Keratinocyte (primary cell): ENCODE measurements at regions not wholly inside any gene's neighbourhood (a gene's known extent, or its start where the extent isn't known, plus 50 kb on each side); places are given as distances from the start of the nearest gene placed in this dataset.

Experiments used
- DNase-seq: peaks from one replicate; pipeline ENCODE4 v3.0.0-alpha.2; 2011; ENCODE audit warnings: low read depth, missing footprints, low spot score
- FAIRE-seq: peaks from 2 replicates; lab custom pipeline; 2011; peaks lifted over from hg19 to GRCh38; lab: Jason Lieb, UNC
- H2AFZ ChIP-seq: 2 replicates; pipeline ENCODE4 v1.6.0; 2012; ENCODE audit warnings: low read length, control low read depth, inconsistent platforms; ENCODE audit not compliant: control insufficient read depth
- H3K27ac ChIP-seq: 2 replicates; pipeline ENCODE4 v1.5.1; 2011; ENCODE audit warnings: low read length; ENCODE audit not compliant: control insufficient read depth, insufficient read depth
- H3K27me3 ChIP-seq: 3 replicates; pipeline ENCODE4 v1.6.0; 2011; ENCODE audit warnings: low read length; ENCODE audit not compliant: control insufficient read depth, insufficient read depth; ENCODE audit errors: extremely low read depth
- H3K36me3 ChIP-seq, 2 experiments: 2 replicates in 1 of 2; 3 replicates in 1 of 2; pipeline ENCODE4 v1.5.1; 2011; ENCODE audit warnings: low read length in 2 of 2, mild to moderate bottlenecking in 1 of 2; ENCODE audit not compliant: control insufficient read depth in 2 of 2, insufficient read depth in 2 of 2; ENCODE audit errors: extremely low read depth in 1 of 2
- H3K4me1 ChIP-seq: 3 replicates; pipeline ENCODE4 v1.5.1; 2011; ENCODE audit warnings: low read length; ENCODE audit not compliant: control insufficient read depth, insufficient read depth; ENCODE audit errors: extremely low read depth
- H3K4me2 ChIP-seq: 3 replicates; pipeline ENCODE4 v1.6.0; 2011; ENCODE audit warnings: low read depth, low read length; ENCODE audit not compliant: control insufficient read depth, insufficient read depth; ENCODE audit errors: extremely low read depth
- H3K4me3 ChIP-seq, 3 experiments: fragments of 200-600 bp in 1 of 3; sonication (generic) in 1 of 3; 2 replicates in 2 of 3; 3 replicates in 1 of 3; pipeline ENCODE4 v1.5.1; 2011 to 2016; ENCODE audit warnings: low read length in 3 of 3, mild to moderate bottlenecking in 3 of 3, control low read depth in 2 of 3, inconsistent platforms in 1 of 3, low read depth in 1 of 3, mixed read lengths in 1 of 3, mixed run types in 1 of 3, moderate library complexity in 1 of 3; ENCODE audit not compliant: control insufficient read depth in 2 of 3, insufficient read depth in 2 of 3; ENCODE audit errors: extremely low read depth in 1 of 3
- H3K79me2 ChIP-seq: 2 replicates; pipeline ENCODE4 v1.6.0; 2012; ENCODE audit warnings: low read length; ENCODE audit not compliant: control insufficient read depth, insufficient read depth
- H3K9ac ChIP-seq: 3 replicates; pipeline ENCODE4 v1.6.0; 2011; ENCODE audit warnings: low read length; ENCODE audit not compliant: control insufficient read depth, insufficient read depth; ENCODE audit errors: extremely low read depth
- H3K9me1 ChIP-seq: 3 replicates; pipeline ENCODE4 v1.6.0; 2011; ENCODE audit warnings: low read length; ENCODE audit not compliant: control insufficient read depth, insufficient read depth; ENCODE audit errors: extremely low read depth
- H3K9me3 ChIP-seq: 2 replicates; pipeline ENCODE4 v1.5.1; 2012; ENCODE audit warnings: low read depth, low read length; ENCODE audit not compliant: control insufficient read depth
- H4K20me1 ChIP-seq: 3 replicates; pipeline ENCODE4 v1.6.0; 2011; ENCODE audit warnings: low read length; ENCODE audit not compliant: control insufficient read depth, insufficient read depth; ENCODE audit errors: extremely low read depth
- CTCF ChIP-seq, 3 experiments: IDR thresholded peaks in 1 of 3; conservative IDR thresholded peaks in 1 of 3; optimal IDR thresholded peaks in 1 of 3; 2 replicates in 2 of 3; 3 replicates in 1 of 3; pipeline versions ENCODE3 to v1.5.1; 2011; ENCODE audit warnings: low read length in 3 of 3, mild to moderate bottlenecking in 3 of 3, moderate library complexity in 2 of 3, control low read depth in 1 of 3, inconsistent platforms in 1 of 3; ENCODE audit not compliant: insufficient read depth in 2 of 3; ENCODE audit errors: extremely low read depth in 1 of 3
- EZH2 ChIP-seq: IDR thresholded peaks from one replicate; pipeline ENCODE4 v1.6.1; 2012; ENCODE audit warnings: inconsistent platforms, mild to moderate bottlenecking, low read length, moderate library complexity
- dilution Hi-C: fragments of 300-500 bp; cut with MboI; formaldehyde crosslinking; loops from one replicate; pipeline ENCODE4 v1.7.0; 2020; ENCODE audit warnings: low sequenced_read_pairs; ENCODE audit not compliant: extremely low pct_ligation_motif_present

- H3K4me2 ChIP-seq: no peak overlapping the region
- no peaks in the 10 kb centered on the region for H3K4me1 ChIP-seq
- dilution Hi-C loops: no loop called here
- TF ChIP-seq EZH2 (no peak), CTCF (optimal IDR thresholded peaks at IDR 0.05 in 1 of 3, IDR thresholded peaks at IDR 0.05 in 1 of 3, conservative IDR thresholded peaks at IDR 0.05 in 1 of 3; ENCODE audit: extremely low read depth in 1 of 3, insufficient read depth in 2 of 3, low read length in 3 of 3) (no peak)
- no peaks in the 10 kb centered on the region for H3K9me1 ChIP-seq
- H3K9ac ChIP-seq: no peak overlapping the region
- no peak overlapping the region for H3K4me3 ChIP-seq
- no peaks in the 10 kb centered on the region for H4K20me1 ChIP-seq
- FAIRE-seq: no peak
- H3K9me3 ChIP-seq: no peaks in the 10 kb centered on the region
- H3K79me2 ChIP-seq: no peaks in the 10 kb centered on the region
- H3K36me3 ChIP-seq: no peaks in the 10 kb centered on the region
- no peaks in the 10 kb centered on the region for H3K27me3 ChIP-seq
- no peak for DNase-seq
- no peak overlapping the region for H2AFZ ChIP-seq
- no peak overlapping the region for H3K27ac ChIP-seq
Observed at GRCh38 chr11:80379620-80380278, 938.9 kb upstream of the TENM4 start.

- TF ChIP-seq CTCF (optimal IDR thresholded peaks at IDR 0.05 in 1 of 3, IDR thresholded peaks at IDR 0.05 in 1 of 3, conservative IDR thresholded peaks at IDR 0.05 in 1 of 3; ENCODE audit: extremely low read depth in 1 of 3, insufficient read depth in 2 of 3, low read length in 3 of 3) (no peak), EZH2 (no peak)
- H3K79me2 ChIP-seq: no peaks in the 10 kb centered on the region
- no peaks in the 10 kb centered on the region for H3K4me1 ChIP-seq
- DNase-seq (no peak), FAIRE-seq (no peak)
- H3K4me3 ChIP-seq: no peak overlapping the region
- H3K36me3 ChIP-seq: no peaks in the 10 kb centered on the region
- no peak overlapping the region for H3K4me2 ChIP-seq
- H3K9me3 ChIP-seq: no peaks in the 10 kb centered on the region
- H3K27me3 ChIP-seq: no peaks in the 10 kb centered on the region
- H2AFZ ChIP-seq: no peak overlapping the region
- no peaks in the 10 kb centered on the region for H3K9me1 ChIP-seq
- no peak overlapping the region for H3K9ac ChIP-seq
- dilution Hi-C loops: no loop called here
- H3K27ac ChIP-seq: no peak overlapping the region
- H4K20me1 ChIP-seq: no peaks in the 10 kb centered on the region
Observed at GRCh38 chr11:80371931-80372330, 931.1 kb upstream of the TENM4 start.
